ENCODE measurements at regions not wholly inside any gene's neighbourhood (a gene's known extent, or its start where the extent isn't known, plus 50 kb on each side); places are given as distances from the start of the nearest gene placed in this dataset.

- DNase-seq (ENCODE audit: low read depth), result no peak
- TF ChIP-seq, protein P1, sequence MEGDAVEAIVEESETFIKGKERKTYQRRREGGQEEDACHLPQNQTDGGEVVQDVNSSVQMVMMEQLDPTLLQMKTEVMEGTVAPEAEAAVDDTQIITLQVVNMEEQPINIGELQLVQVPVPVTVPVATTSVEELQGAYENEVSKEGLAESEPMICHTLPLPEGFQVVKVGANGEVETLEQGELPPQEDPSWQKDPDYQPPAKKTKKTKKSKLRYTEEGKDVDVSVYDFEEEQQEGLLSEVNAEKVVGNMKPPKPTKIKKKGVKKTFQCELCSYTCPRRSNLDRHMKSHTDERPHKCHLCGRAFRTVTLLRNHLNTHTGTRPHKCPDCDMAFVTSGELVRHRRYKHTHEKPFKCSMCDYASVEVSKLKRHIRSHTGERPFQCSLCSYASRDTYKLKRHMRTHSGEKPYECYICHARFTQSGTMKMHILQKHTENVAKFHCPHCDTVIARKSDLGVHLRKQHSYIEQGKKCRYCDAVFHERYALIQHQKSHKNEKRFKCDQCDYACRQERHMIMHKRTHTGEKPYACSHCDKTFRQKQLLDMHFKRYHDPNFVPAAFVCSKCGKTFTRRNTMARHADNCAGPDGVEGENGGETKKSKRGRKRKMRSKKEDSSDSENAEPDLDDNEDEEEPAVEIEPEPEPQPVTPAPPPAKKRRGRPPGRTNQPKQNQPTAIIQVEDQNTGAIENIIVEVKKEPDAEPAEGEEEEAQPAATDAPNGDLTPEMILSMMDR (conservative IDR thresholded peaks at IDR 0.05; ENCODE audit: low read depth, low read length), result no peak
- no peak overlapping the region for H3K4me3 ChIP-seq (ENCODE audit: low read length)
Observed at GRCh38 chr1:181396171-181396670, 87.1 kb upstream of the CACNA1E start.

DNA sequence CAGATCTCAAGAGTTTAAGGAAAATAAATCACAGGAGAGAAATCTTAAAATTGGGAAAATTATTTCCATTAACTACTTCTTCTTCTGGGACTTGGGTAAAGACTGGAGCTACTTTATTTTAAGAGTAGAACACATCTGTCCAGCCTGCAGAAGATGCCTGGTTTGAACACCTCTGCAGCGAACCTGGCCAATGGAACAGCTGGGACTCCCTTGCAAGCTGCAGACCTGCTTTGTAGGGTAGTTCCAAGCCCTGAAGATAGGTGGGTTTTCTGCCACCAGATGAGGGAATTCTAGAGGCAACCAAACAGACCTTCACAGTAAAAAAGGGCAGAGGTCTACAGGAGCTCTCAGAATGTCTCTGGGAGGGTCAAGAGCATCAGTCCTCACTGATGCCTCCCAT lies 86.5 kb upstream of the CACNA1E start:
- TF ChIP-seq, protein P1 (conservative IDR thresholded peaks at IDR 0.05; ENCODE audit: low read depth, low read length), result no peak
- DNase-seq (ENCODE audit: low read depth), result no peak
- no peak overlapping the region for H3K4me3 ChIP-seq (ENCODE audit: low read length)

GRCh38 chr1:181397845-181398244 lies 85.5 kb upstream of the CACNA1E start:
- DNase-seq (ENCODE audit: low read depth), result no peak
- no peak overlapping the region for H3K4me3 ChIP-seq (ENCODE audit: low read length)
- TF ChIP-seq, protein P1 (conservative IDR thresholded peaks at IDR 0.05; ENCODE audit: low read depth, low read length), result no peak

DNA sequence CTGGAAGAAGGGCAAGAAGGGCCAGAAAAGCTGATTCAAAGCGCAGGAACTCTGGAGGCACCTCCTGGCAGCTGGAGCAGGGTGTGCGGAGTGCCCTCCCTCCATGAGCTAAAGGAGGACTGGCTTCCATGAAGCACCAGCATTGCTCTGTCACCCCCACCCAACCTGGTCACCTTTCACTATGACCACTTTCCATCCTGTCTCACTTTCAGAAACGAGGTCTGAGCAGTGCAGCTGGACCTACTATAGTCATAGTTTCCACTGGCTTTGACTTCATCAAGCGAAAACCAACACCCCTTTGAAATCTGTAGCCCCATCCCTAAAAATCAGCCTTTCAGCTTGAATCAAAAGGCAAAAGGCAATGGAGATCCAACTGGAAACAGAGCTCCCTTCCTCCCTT lies 84.8 kb upstream of the CACNA1E start:
- no peak overlapping the region for H3K4me3 ChIP-seq (ENCODE audit: low read length)
- no peak for DNase-seq (ENCODE audit: low read depth)
- TF ChIP-seq, protein P1 (conservative IDR thresholded peaks at IDR 0.05; ENCODE audit: low read depth, low read length), result no peak

DNA sequence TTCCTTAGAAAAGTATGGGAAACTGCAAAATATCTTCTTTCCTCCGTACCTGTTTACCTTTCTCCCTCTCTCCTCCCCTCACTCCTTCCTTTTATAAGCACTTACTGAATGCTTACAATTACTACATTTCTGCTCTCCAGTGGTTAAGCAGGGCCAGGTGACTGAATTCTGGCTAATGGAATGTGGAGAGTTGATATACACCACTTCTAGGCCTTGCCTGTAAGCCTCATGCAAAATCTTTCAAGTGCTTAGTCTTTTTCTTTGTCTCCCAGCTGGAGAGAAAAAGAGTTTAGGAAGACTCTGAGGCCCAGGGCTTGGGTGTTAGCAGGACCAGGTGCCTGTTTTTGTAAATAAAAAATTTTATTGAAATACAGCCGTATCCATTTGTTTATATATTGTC lies 77.7 kb upstream of the CACNA1E start:
- DNase-seq (ENCODE audit: low read depth), result no peak
- TF ChIP-seq, protein P1 (conservative IDR thresholded peaks at IDR 0.05; ENCODE audit: low read depth, low read length), result no peak
- no peak overlapping the region for H3K4me3 ChIP-seq (ENCODE audit: low read length)

- no peak overlapping the region for H3K4me3 ChIP-seq (ENCODE audit: low read length)
- TF ChIP-seq, protein P1 (conservative IDR thresholded peaks at IDR 0.05; ENCODE audit: low read depth, low read length), result no peak
- no peak for DNase-seq (ENCODE audit: low read depth)
Observed at GRCh38 chr1:181406989-181407388, 76.3 kb upstream of the CACNA1E start.

DNA sequence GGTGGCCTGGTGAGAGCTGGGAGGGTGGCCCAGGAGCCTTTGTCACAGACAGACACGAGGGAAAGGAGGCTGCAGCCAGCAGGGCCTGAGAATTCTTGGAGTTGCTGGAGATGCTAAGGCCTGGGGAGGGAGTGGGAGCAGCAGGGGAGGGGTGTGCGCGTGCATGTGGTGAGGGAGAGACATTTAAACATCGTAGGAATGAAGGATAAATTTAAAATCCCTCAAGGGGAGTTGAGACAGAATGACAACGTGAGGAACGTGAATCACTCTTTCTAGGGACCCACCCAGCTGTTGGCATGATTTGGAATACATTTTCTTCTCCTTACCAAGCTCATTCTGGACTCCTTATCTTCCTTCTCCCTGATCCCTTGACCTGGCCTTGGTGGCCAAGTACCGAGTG lies 73.3 kb upstream of the CACNA1E start:
- no peak for DNase-seq (ENCODE audit: low read depth)
- TF ChIP-seq, protein P1 (conservative IDR thresholded peaks at IDR 0.05; ENCODE audit: low read depth, low read length), result no peak
- no peak overlapping the region for H3K4me3 ChIP-seq (ENCODE audit: low read length)

Data from retinal pigment epithelial cell (primary cell).